Mesenchymal stem cell (in vitro differentiated cells and primary cell): ENCODE measurements at regions not wholly inside any gene's neighbourhood (a gene's known extent, or its start where the extent isn't known, plus 50 kb on each side); places are given as distances from the start of the nearest gene placed in this dataset.

Experiments used
- DNase-seq: peaks from one replicate; pipeline ENCODE4 v3.0.0-alpha.2; 2013
- H2AFZ ChIP-seq: one replicate; pipeline ENCODE4 v1.6.1; 2013; ENCODE audit warnings: low read depth, mild to moderate bottlenecking, control low read depth, inconsistent platforms, low read length, moderate library complexity
- H2AK5ac ChIP-seq: 2 replicates; pipeline ENCODE4 v1.6.1; 2013; ENCODE audit warnings: low read length, moderate library complexity, mild to moderate bottlenecking, inconsistent platforms; ENCODE audit not compliant: severe bottlenecking
- H2BK120ac ChIP-seq: one replicate; pipeline ENCODE4 v1.6.1; 2013; ENCODE audit warnings: low read depth, mild to moderate bottlenecking, inconsistent platforms, low read length, moderate library complexity
- H2BK12ac ChIP-seq, 2 experiments: one replicate each; pipeline ENCODE4 v1.6.1; 2013; ENCODE audit warnings: inconsistent platforms in 2 of 2, low read length in 2 of 2, mild to moderate bottlenecking in 2 of 2, moderate library complexity in 2 of 2, control low read depth in 1 of 2
- H2BK15ac ChIP-seq: one replicate; pipeline ENCODE4 v1.6.1; 2013; ENCODE audit warnings: mild to moderate bottlenecking, low read depth, inconsistent platforms; ENCODE audit not compliant: poor library complexity, severe bottlenecking
- H2BK5ac ChIP-seq: 2 replicates; pipeline ENCODE4 v1.6.1; 2013; ENCODE audit warnings: low read depth, mild to moderate bottlenecking, low read length, control low read depth, inconsistent platforms; ENCODE audit not compliant: poor library complexity, severe bottlenecking
- H3K14ac ChIP-seq, 2 experiments: one replicate each; pipeline ENCODE4 v1.6.1; 2013; ENCODE audit warnings: inconsistent platforms in 2 of 2, low read length in 2 of 2, control low read depth in 1 of 2, mild to moderate bottlenecking in 1 of 2, moderate library complexity in 1 of 2
- H3K18ac ChIP-seq, 2 experiments: one replicate each; pipeline ENCODE4 v1.6.1; 2013; ENCODE audit warnings: inconsistent platforms in 2 of 2, low read length in 2 of 2, control low read depth in 1 of 2, low read depth in 1 of 2, mild to moderate bottlenecking in 1 of 2
- H3K23ac ChIP-seq, 2 experiments: one replicate each; pipeline ENCODE4 v1.6.1; 2013; ENCODE audit warnings: inconsistent platforms in 2 of 2, low read length in 2 of 2, mild to moderate bottlenecking in 2 of 2, moderate library complexity in 2 of 2, control low read depth in 1 of 2
- H3K27ac ChIP-seq: 2 replicates; pipeline ENCODE4 v1.5.1; 2013; ENCODE audit warnings: mild to moderate bottlenecking, moderate library complexity, low read length, control low read depth, inconsistent platforms; ENCODE audit not compliant: poor library complexity, severe bottlenecking
- H3K27me3 ChIP-seq, 2 experiments: 2 replicates each; pipeline versions ENCODE4 v1.6.1 to v1.7.0; 2013; ENCODE audit warnings: low read length in 2 of 2, mild to moderate bottlenecking in 2 of 2, moderate library complexity in 2 of 2, control low read depth in 1 of 2, inconsistent platforms in 1 of 2; ENCODE audit not compliant: control insufficient read depth in 1 of 2, insufficient read depth in 1 of 2
- H3K36me3 ChIP-seq, 2 experiments: 2 replicates each; pipeline versions ENCODE4 v1.6.1 to v1.7.0; 2013; ENCODE audit warnings: low read length in 2 of 2, control low read depth in 1 of 2, inconsistent platforms in 1 of 2, low read depth in 1 of 2, mild to moderate bottlenecking in 1 of 2; ENCODE audit not compliant: insufficient read depth in 2 of 2, control insufficient read depth in 1 of 2
- H3K4ac ChIP-seq, 2 experiments: one replicate each; pipeline ENCODE4 v1.6.1; 2013; ENCODE audit warnings: inconsistent platforms in 2 of 2, low read length in 2 of 2, mild to moderate bottlenecking in 2 of 2, moderate library complexity in 2 of 2, control low read depth in 1 of 2, low read depth in 1 of 2
- H3K4me1 ChIP-seq: 2 replicates; pipeline ENCODE4 v1.6.1; 2013; ENCODE audit warnings: low read depth, low read length, control low read depth; ENCODE audit not compliant: control insufficient read depth, insufficient read depth
- H3K4me2 ChIP-seq: 2 replicates; pipeline ENCODE4 v1.6.1; 2013; ENCODE audit warnings: low read length, mild to moderate bottlenecking, inconsistent platforms; ENCODE audit not compliant: poor library complexity, severe bottlenecking
- H3K4me3 ChIP-seq, 2 experiments: 2 replicates each; pipeline versions ENCODE4 v1.5.1 to v1.7.0; 2013; ENCODE audit warnings: low read length in 2 of 2, mild to moderate bottlenecking in 2 of 2, control low read depth in 1 of 2, low read depth in 1 of 2; ENCODE audit not compliant: insufficient read depth in 1 of 2
- H3K79me1 ChIP-seq: replicated peaks from 2 replicates; pipeline ENCODE4 v1.6.1; 2013; ENCODE audit warnings: mild to moderate bottlenecking, control low read depth, low read length, inconsistent platforms; ENCODE audit not compliant: poor library complexity, severe bottlenecking
- H3K9ac ChIP-seq: 2 replicates; pipeline ENCODE4 v1.7.0; 2013; ENCODE audit warnings: mild to moderate bottlenecking, low read length, moderate library complexity
- H3K9me3 ChIP-seq: 2 replicates; pipeline ENCODE4 v1.7.0; 2013; ENCODE audit warnings: mild to moderate bottlenecking, low read length; ENCODE audit not compliant: control insufficient read depth
- H4K8ac ChIP-seq: one replicate; pipeline ENCODE4 v1.6.1; 2013; ENCODE audit warnings: inconsistent platforms, mild to moderate bottlenecking, low read length, moderate library complexity
- H4K91ac ChIP-seq: one replicate; pipeline ENCODE4 v1.6.1; 2013; ENCODE audit warnings: mild to moderate bottlenecking, low read length, inconsistent platforms
- WGBS: methylation state at CpG from one replicate; pipeline ENCODE4 v1.1.7; 2013; ENCODE audit warnings: mixed read lengths; 5-methylcytosine and 5-hydroxymethylcytosine counted together

DNA sequence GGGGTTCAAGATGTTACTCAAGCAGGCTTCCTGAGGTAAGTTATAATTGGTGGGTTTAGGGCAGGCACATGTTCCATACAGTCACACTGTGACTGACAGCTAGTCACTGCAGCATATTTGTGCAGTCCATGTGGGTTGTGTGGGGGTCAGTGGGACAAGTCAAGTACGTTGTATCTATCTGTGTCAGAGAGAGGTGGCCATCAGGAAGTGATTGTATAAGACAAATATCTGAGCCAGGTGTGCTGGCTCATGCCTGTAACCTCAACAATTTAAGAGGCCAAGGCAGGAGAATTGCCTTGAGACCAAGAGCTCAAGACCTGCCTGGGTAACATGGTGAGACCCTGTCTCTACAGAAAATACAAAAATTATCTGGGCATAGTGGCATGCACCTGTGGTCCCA lies 509.3 kb downstream of the CENPC start:
- no peaks in the 10 kb centered on the region for H3K36me3 ChIP-seq
- no peak overlapping the region for H3K4me3 ChIP-seq
- H3K79me1 ChIP-seq = no peaks in the 10 kb centered on the region
- H2BK15ac ChIP-seq = no peak overlapping the region
- peak overlapping the region; percentile 72 to 86 for H3K18ac ChIP-seq
- peak overlapping the region in 1 of 2 experiments; percentile 66 for H3K14ac ChIP-seq
- H3K4me2 ChIP-seq = no peak overlapping the region
- peak overlapping the region; percentile 80 for H4K8ac ChIP-seq
- no peak overlapping the region for H2BK5ac ChIP-seq
- H3K4ac ChIP-seq = peak overlapping the region; percentile 24 to 47
- H3K27ac ChIP-seq = peak overlapping the region; percentile 3
- H3K23ac ChIP-seq = no peak overlapping the region
- H2AK5ac ChIP-seq = no peak overlapping the region
- H2AFZ ChIP-seq = no peak overlapping the region
- H2BK12ac ChIP-seq = peak overlapping the region; percentile 75 to 82
- peak; percentile 38 for DNase-seq
- H4K91ac ChIP-seq = peak overlapping the region; percentile 56
- H3K27me3 ChIP-seq = no peaks in the 10 kb centered on the region
- H3K9ac ChIP-seq = no peak overlapping the region
- peaks cover 3% of the 10 kb centered on the region for H3K9me3 ChIP-seq
- no peak overlapping the region for H2BK120ac ChIP-seq
- H3K4me1 ChIP-seq = peaks cover 5% of the 10 kb centered on the region
- WGBS = 38% methylated on average over 1 of the region's 1 CpG

DNA sequence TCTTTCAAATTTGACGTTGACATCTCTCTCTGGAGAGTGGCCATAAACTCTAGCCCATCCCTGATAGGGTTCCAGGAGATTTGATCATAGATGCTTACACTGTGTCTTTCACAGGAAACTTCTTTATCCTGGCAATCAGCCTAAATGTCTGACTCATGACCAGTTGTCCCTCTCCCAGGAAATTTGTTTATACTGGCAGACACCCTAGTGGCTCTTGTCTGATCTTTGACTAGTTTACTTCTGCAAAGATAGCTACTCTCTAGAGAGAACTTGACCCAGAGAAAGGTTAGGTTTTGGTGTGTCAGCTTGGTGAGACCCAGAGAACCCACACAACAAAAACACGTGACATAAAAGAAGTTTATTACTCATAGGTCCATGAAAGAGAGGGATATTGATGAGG lies 509.8 kb downstream of the CENPC start:
- H4K8ac ChIP-seq = no peak overlapping the region
- no peak overlapping the region for H3K4ac ChIP-seq
- no peak overlapping the region for H3K23ac ChIP-seq
- no peak overlapping the region for H3K18ac ChIP-seq
- no peak overlapping the region for H2BK15ac ChIP-seq
- H2BK12ac ChIP-seq = no peak overlapping the region
- no peak overlapping the region for H2BK120ac ChIP-seq
- H4K91ac ChIP-seq = no peak overlapping the region
- peaks cover 3% of the 10 kb centered on the region for H3K9me3 ChIP-seq
- H3K14ac ChIP-seq = no peak overlapping the region
- no peaks in the 10 kb centered on the region for H3K79me1 ChIP-seq
- H2AK5ac ChIP-seq = no peak overlapping the region
- no peak overlapping the region for H2BK5ac ChIP-seq
- H3K36me3 ChIP-seq = no peaks in the 10 kb centered on the region
- no peak overlapping the region for H3K4me3 ChIP-seq
- no peaks in the 10 kb centered on the region for H3K27me3 ChIP-seq
- 15% methylated on average over 1 of the region's 2 CpGs for WGBS
- H3K4me1 ChIP-seq = peaks cover 5% of the 10 kb centered on the region
- peak; percentile 89 for DNase-seq
- H3K9ac ChIP-seq = no peak overlapping the region
- no peak overlapping the region for H3K27ac ChIP-seq
- H3K4me2 ChIP-seq = no peak overlapping the region
- H2AFZ ChIP-seq = no peak overlapping the region

DNA sequence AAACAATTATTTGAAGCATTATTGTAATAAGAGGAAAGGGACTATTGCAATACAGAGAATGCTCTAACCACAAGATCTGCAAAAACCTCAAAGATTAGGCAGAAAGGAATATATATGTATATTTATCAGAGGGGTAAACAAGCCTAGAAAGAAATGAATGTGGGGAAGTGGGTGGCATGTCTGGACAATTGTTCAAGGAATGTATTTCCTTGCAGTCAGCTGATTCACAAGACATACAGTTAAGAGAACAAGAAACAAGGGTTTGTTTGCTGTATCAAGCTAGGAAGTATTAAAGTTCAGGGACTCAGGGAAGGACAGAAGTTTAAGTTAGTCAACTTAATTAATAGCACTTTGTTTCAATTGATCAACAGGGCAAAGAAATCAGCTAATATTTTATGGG lies 514.7 kb downstream of the CENPC start:
- no peak overlapping the region for H2BK5ac ChIP-seq
- peak overlapping the region; percentile 67 to 89 for H3K18ac ChIP-seq
- peak; percentile 41 for DNase-seq
- H3K4me1 ChIP-seq = no peaks in the 10 kb centered on the region
- no peak overlapping the region for H3K23ac ChIP-seq
- peaks cover 3% of the 10 kb centered on the region for H3K9me3 ChIP-seq
- no peak overlapping the region for H3K4me2 ChIP-seq
- H3K27me3 ChIP-seq = no peaks in the 10 kb centered on the region
- no peaks in the 10 kb centered on the region for H3K79me1 ChIP-seq
- H3K4me3 ChIP-seq = no peak overlapping the region
- no peak overlapping the region for H4K91ac ChIP-seq
- no peaks in the 10 kb centered on the region for H3K36me3 ChIP-seq
- H3K27ac ChIP-seq = no peak overlapping the region
- peak overlapping the region in 1 of 2 experiments; percentile 81 for H3K4ac ChIP-seq
- no peak overlapping the region for H2BK15ac ChIP-seq
- H3K14ac ChIP-seq = no peak overlapping the region
- no peak overlapping the region for H2AK5ac ChIP-seq
- H2AFZ ChIP-seq = no peak overlapping the region
- no peak overlapping the region for H2BK120ac ChIP-seq
- H3K9ac ChIP-seq = no peak overlapping the region
- H4K8ac ChIP-seq = no peak overlapping the region
- H2BK12ac ChIP-seq = no peak overlapping the region

DNA sequence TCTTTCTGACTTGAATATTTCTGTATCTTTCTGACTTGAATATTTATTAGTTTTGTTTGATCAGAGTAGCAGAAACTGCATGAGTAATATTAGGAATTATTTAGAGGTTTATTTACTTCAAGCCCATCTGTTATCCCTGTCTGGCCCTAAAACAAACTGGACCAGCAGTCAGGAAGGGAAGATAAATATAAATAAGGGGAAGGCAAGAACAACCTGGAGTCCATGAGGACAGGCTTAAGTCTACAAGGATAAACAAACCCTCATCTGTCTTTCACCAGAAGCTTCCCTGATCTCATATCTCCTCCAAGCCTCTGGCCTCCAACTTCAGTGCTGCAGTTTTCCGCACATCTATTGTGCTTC lies 524.9 kb downstream of the CENPC start:
- H2BK5ac ChIP-seq = no peak overlapping the region
- WGBS = 80% methylated on average over 1 of the region's 1 CpG
- H4K8ac ChIP-seq = no peak overlapping the region

More for the DNA sequence above, 524.9 kb downstream of the CENPC start:
- Histone ChIP-seq H3K4ac (peak overlapping the region in 1 of 2 experiments; percentile 73), H3K27me3 (no peaks in the 10 kb centered on the region), H2AFZ (no peak overlapping the region), H2BK15ac (no peak overlapping the region), H4K91ac (no peak overlapping the region), H3K36me3 (no peaks in the 10 kb centered on the region), H3K14ac (no peak overlapping the region), H2BK120ac (no peak overlapping the region), H2AK5ac (peak overlapping the region; percentile 59), H3K4me1 (no peaks in the 10 kb centered on the region), H3K4me3 (no peak overlapping the region), H3K18ac (peak overlapping the region in 1 of 2 experiments; percentile 43), H3K9ac (no peak overlapping the region), H3K9me3 (peaks cover 20% of the 10 kb centered on the region), H3K27ac (no peak overlapping the region), H2BK12ac (no peak overlapping the region), H3K79me1 (no peaks in the 10 kb centered on the region), H3K23ac (no peak overlapping the region), H3K4me2 (no peak overlapping the region)
- peak; percentile 34 for DNase-seq
